ES-I3 (cell line): ENCODE measurements at regions not wholly inside any gene's neighbourhood (a gene's known extent, or its start where the extent isn't known, plus 50 kb on each side); places are given as distances from the start of the nearest gene placed in this dataset.

ENCODE experiments used
- H3K36me3 ChIP-seq: 2 replicates; pipeline ENCODE4 v1.6.1; 2013; ENCODE audit warnings: mild to moderate bottlenecking, low read length, control low read depth, moderate library complexity; ENCODE audit not compliant: insufficient read depth
- H3K4me1 ChIP-seq: 2 replicates; pipeline ENCODE4 v1.6.1; 2013; ENCODE audit warnings: mild to moderate bottlenecking, control low read depth, low read length; ENCODE audit not compliant: insufficient read depth
- H3K9ac ChIP-seq: 2 replicates; pipeline ENCODE4 v1.6.1; 2013; ENCODE audit warnings: low read depth, mild to moderate bottlenecking, low read length, moderate library complexity
- H3K9me3 ChIP-seq: 2 replicates; pipeline ENCODE4 v1.6.1; 2013; ENCODE audit warnings: mild to moderate bottlenecking, low read length, moderate library complexity; ENCODE audit not compliant: control insufficient read depth, insufficient read depth

GRCh38 chr5:145708169-145708568 lies 127.0 kb downstream of the PRELID2 start:
- no peaks in the 10 kb centered on the region for H3K36me3 ChIP-seq
- H3K9me3 ChIP-seq: no peaks in the 10 kb centered on the region
- H3K9ac ChIP-seq: no peak overlapping the region
- no peaks in the 10 kb centered on the region for H3K4me1 ChIP-seq

GRCh38 chr5:145704724-145705123 lies 130.4 kb downstream of the PRELID2 start:
- H3K4me1 ChIP-seq: no peaks in the 10 kb centered on the region
- no peaks in the 10 kb centered on the region for H3K36me3 ChIP-seq
- H3K9me3 ChIP-seq: no peaks in the 10 kb centered on the region
- H3K9ac ChIP-seq: no peak overlapping the region

- H3K9ac ChIP-seq: no peak overlapping the region
- H3K9me3 ChIP-seq: no peaks in the 10 kb centered on the region
- no peaks in the 10 kb centered on the region for H3K4me1 ChIP-seq
- no peaks in the 10 kb centered on the region for H3K36me3 ChIP-seq
Observed at GRCh38 chr5:145703856-145704255, 131.3 kb downstream of the PRELID2 start.

GRCh38 chr5:145701404-145701803 lies 133.7 kb downstream of the PRELID2 start:
- Histone ChIP-seq H3K4me1 (no peaks in the 10 kb centered on the region), H3K9ac (no peak overlapping the region), H3K9me3 (no peaks in the 10 kb centered on the region), H3K36me3 (no peaks in the 10 kb centered on the region)

GRCh38 chr5:145699846-145700245 lies 135.3 kb downstream of the PRELID2 start:
- Histone ChIP-seq H3K4me1 (no peaks in the 10 kb centered on the region), H3K9me3 (no peaks in the 10 kb centered on the region), H3K36me3 (no peaks in the 10 kb centered on the region), H3K9ac (no peak overlapping the region)

- Histone ChIP-seq H3K9ac (no peak overlapping the region), H3K36me3 (no peaks in the 10 kb centered on the region), H3K4me1 (no peaks in the 10 kb centered on the region), H3K9me3 (no peaks in the 10 kb centered on the region)
Observed at GRCh38 chr5:145697251-145697990, 137.7 kb downstream of the PRELID2 start.

GRCh38 chr5:145689235-145689634 lies 145.9 kb downstream of the PRELID2 start:
- no peak overlapping the region for H3K9ac ChIP-seq
- H3K36me3 ChIP-seq: no peaks in the 10 kb centered on the region
- no peaks in the 10 kb centered on the region for H3K9me3 ChIP-seq
- H3K4me1 ChIP-seq: no peaks in the 10 kb centered on the region

GRCh38 chr5:145687943-145688342 lies 147.2 kb downstream of the PRELID2 start:
- H3K9me3 ChIP-seq: no peaks in the 10 kb centered on the region
- no peaks in the 10 kb centered on the region for H3K4me1 ChIP-seq
- H3K36me3 ChIP-seq: no peaks in the 10 kb centered on the region
- H3K9ac ChIP-seq: no peak overlapping the region

- Histone ChIP-seq H3K9ac (no peak overlapping the region), H3K36me3 (no peaks in the 10 kb centered on the region), H3K4me1 (no peaks in the 10 kb centered on the region), H3K9me3 (no peaks in the 10 kb centered on the region)
Observed at GRCh38 chr5:145685417-145685816, 149.7 kb downstream of the PRELID2 start.

- no peaks in the 10 kb centered on the region for H3K9me3 ChIP-seq
- no peaks in the 10 kb centered on the region for H3K36me3 ChIP-seq
- no peaks in the 10 kb centered on the region for H3K4me1 ChIP-seq
- H3K9ac ChIP-seq: no peak overlapping the region
Observed at GRCh38 chr5:145683431-145683830, 151.7 kb downstream of the PRELID2 start.

GRCh38 chr5:145682197-145682899 lies 152.8 kb downstream of the PRELID2 start:
- Histone ChIP-seq H3K9me3 (no peaks in the 10 kb centered on the region), H3K9ac (no peak overlapping the region), H3K36me3 (no peaks in the 10 kb centered on the region), H3K4me1 (no peaks in the 10 kb centered on the region)

GRCh38 chr5:145681686-145682085 lies 153.5 kb downstream of the PRELID2 start:
- no peaks in the 10 kb centered on the region for H3K4me1 ChIP-seq
- H3K9ac ChIP-seq: no peak overlapping the region
- no peaks in the 10 kb centered on the region for H3K9me3 ChIP-seq
- no peaks in the 10 kb centered on the region for H3K36me3 ChIP-seq

- H3K36me3 ChIP-seq: no peaks in the 10 kb centered on the region
- no peaks in the 10 kb centered on the region for H3K4me1 ChIP-seq
- H3K9me3 ChIP-seq: no peaks in the 10 kb centered on the region
- no peak overlapping the region for H3K9ac ChIP-seq
Observed at GRCh38 chr5:145681216-145681615, 153.9 kb downstream of the PRELID2 start.

GRCh38 chr5:145680767-145681166 lies 154.4 kb downstream of the PRELID2 start:
- H3K9me3 ChIP-seq: no peaks in the 10 kb centered on the region
- H3K4me1 ChIP-seq: no peaks in the 10 kb centered on the region
- no peaks in the 10 kb centered on the region for H3K36me3 ChIP-seq
- H3K9ac ChIP-seq: no peak overlapping the region

- Histone ChIP-seq H3K4me1 (no peaks in the 10 kb centered on the region), H3K9ac (no peak overlapping the region), H3K9me3 (no peaks in the 10 kb centered on the region), H3K36me3 (no peaks in the 10 kb centered on the region)
Observed at GRCh38 chr5:145680169-145680568, 155.0 kb downstream of the PRELID2 start.
